ENCODE measurements at regions not wholly inside any gene's neighbourhood (a gene's known extent, or its start where the extent isn't known, plus 50 kb on each side); places are given as distances from the start of the nearest gene placed in this dataset.

DNA sequence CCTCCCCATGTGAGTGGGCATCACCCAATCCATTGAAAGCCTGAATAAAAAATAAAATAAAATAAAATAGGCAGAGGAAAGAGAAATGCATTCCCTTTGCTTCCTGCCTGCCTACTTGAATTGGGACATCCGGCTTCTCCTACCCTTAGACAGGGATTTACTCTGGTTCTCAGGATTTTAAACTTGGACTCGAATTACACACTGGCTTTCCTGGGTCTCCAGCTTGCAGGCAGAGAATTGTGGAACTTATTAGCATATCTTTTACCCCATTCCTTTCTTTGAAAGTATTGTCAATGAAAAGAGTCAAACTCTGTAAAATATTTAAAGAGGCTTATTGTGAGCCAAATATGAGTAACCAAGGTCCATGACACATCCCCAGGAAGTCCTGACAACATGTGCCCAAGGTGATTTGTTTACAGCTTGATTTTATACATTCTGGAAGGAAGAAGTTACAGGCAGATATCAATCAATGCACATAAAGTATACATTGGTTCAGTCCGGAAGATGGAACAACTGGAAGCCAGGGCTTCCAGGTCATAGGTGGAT, 78.4 kb upstream of the CCDC90B start:
- Histone ChIP-seq H3K9me3 (ENCODE audit: control insufficient read depth, low read depth, low read length) (no peaks in the 10 kb centered on the region), H2BK5ac (ENCODE audit: insufficient read length, low read length) (no peak overlapping the region), H3K4ac (ENCODE audit: low read depth, low read length) (no peak overlapping the region), H3K27me3 (ENCODE audit: insufficient read depth, low read length) (no peaks in the 10 kb centered on the region), H3K23me2 (ENCODE audit: insufficient read length, low read depth, low read length, poor library complexity, severe bottlenecking) (no peaks in the 10 kb centered on the region), H2BK12ac (ENCODE audit: insufficient read length, low read depth, low read length) (no peak overlapping the region), H4K91ac (ENCODE audit: insufficient read length, low read depth, low read length) (no peak overlapping the region), H3K79me1 (ENCODE audit: insufficient read depth, low read depth, low read length, poor library complexity, severe bottlenecking) (no peaks in the 10 kb centered on the region), H2AFZ (ENCODE audit: low read length) (no peak overlapping the region), H3K4me2 (ENCODE audit: insufficient read depth, insufficient read length, low read length) (peak overlapping the region; percentile 18), H2BK15ac (ENCODE audit: low read depth, low read length) (no peak overlapping the region), H3K56ac (ENCODE audit: insufficient read length, low read depth, low read length) (no peak overlapping the region), H3K79me2 (ENCODE audit: insufficient read depth, low read length) (no peaks in the 10 kb centered on the region), H2BK20ac (ENCODE audit: low read depth, low read length, poor library complexity, severe bottlenecking) (no peak overlapping the region), H3T11ph (ENCODE audit: low read length) (no peak overlapping the region), H4K20me1 (ENCODE audit: control insufficient read depth, insufficient read depth, insufficient read length) (no peaks in the 10 kb centered on the region), H4K8ac (replicated peaks; ENCODE audit: insufficient read length, low read depth, low read length) (no peak overlapping the region), H2AK5ac (ENCODE audit: insufficient read length, low read length) (no peak overlapping the region), H3K27ac (ENCODE audit: insufficient read length, low read depth, low read length) (peak overlapping the region; percentile 49), H3K9ac (ENCODE audit: extremely low read depth, insufficient read length, low read length) (no peak overlapping the region), H3K18ac (ENCODE audit: insufficient read length, low read depth, low read length) (no peak overlapping the region), H3K14ac (ENCODE audit: insufficient read depth, low read length) (no peak overlapping the region), H3K4me1 (ENCODE audit: insufficient read depth, low read length) (no peaks in the 10 kb centered on the region; the same call in 1 of the 2 replicates), H4K5ac (ENCODE audit: insufficient read length, low read depth, low read length) (no peak overlapping the region), H2BK120ac (ENCODE audit: low read depth, low read length, poor library complexity, severe bottlenecking) (no peak overlapping the region), H3K23ac (ENCODE audit: insufficient read length, low read depth, low read length) (no peak overlapping the region)
- peaks cover 30 to 40% of the 10 kb centered on the region in 2 experiments for H3K4me1 Mint-ChIP-seq
- H3K36me3 Mint-ChIP-seq (ENCODE audit: insufficient read depth in 1 of 3, low read depth in 3 of 3): peaks cover 14 to 35% (median 20%) of the 10 kb centered on the region in 3 experiments
- peak overlapping the region; percentile 1 to 81 (median 41); a peak in 4 of 7 replicates for H3K27ac Mint-ChIP-seq
- peaks cover 33 to 38% of the 10 kb centered on the region in 2 experiments for H3K9me3 Mint-ChIP-seq
- peaks cover 3% of the 10 kb centered on the region; the same call in 1 of the 2 replicates for H3K27me3 Mint-ChIP-seq (ENCODE audit: low read depth)
- H3K4me3 Mint-ChIP-seq: no peak overlapping the region
- no CpG with 5 or more reads among the region's 3 CpGs for WGBS (ENCODE audit: extremely low coverage, insufficient read length, low lambda C conversion rate)
- TF ChIP-seq, protein P1, sequence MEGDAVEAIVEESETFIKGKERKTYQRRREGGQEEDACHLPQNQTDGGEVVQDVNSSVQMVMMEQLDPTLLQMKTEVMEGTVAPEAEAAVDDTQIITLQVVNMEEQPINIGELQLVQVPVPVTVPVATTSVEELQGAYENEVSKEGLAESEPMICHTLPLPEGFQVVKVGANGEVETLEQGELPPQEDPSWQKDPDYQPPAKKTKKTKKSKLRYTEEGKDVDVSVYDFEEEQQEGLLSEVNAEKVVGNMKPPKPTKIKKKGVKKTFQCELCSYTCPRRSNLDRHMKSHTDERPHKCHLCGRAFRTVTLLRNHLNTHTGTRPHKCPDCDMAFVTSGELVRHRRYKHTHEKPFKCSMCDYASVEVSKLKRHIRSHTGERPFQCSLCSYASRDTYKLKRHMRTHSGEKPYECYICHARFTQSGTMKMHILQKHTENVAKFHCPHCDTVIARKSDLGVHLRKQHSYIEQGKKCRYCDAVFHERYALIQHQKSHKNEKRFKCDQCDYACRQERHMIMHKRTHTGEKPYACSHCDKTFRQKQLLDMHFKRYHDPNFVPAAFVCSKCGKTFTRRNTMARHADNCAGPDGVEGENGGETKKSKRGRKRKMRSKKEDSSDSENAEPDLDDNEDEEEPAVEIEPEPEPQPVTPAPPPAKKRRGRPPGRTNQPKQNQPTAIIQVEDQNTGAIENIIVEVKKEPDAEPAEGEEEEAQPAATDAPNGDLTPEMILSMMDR (conservative IDR thresholded peaks at IDR 0.05): no peak
- no peak for DNase-seq
